ENCODE measurements at regions not wholly inside any gene's neighbourhood (a gene's known extent, or its start where the extent isn't known, plus 50 kb on each side); places are given as distances from the start of the nearest gene placed in this dataset.
"Not testable (repeated sequence)": the region's sequence is repeated elsewhere in the genome, so short reads cannot be mapped to it uniquely, and the experiment has no call there.

GRCh38 chr13:23963947-23964346 is 66.6 kb upstream of the C1QTNF9B start:
- DNase-seq (ENCODE audit: extremely low read depth, low read depth) = no peak
- no peak for TF ChIP-seq CTCF (IDR thresholded peaks at IDR 0.05; ENCODE audit: low read depth, low read length, missing control alignments)

GRCh38 chr13:23965346-23965745 is 68.0 kb upstream of the C1QTNF9B start:
- no peak overlapping the region for H3K4me3 ChIP-seq (replicated peaks; ENCODE audit: low read depth, low read length)
- no peak for TF ChIP-seq CTCF (IDR thresholded peaks at IDR 0.05; ENCODE audit: low read depth, low read length, missing control alignments)
- DNase-seq (ENCODE audit: extremely low read depth, low read depth) = no peak

More at GRCh38 chr13:23963947-23964346, 66.6 kb upstream of the C1QTNF9B start:
- H3K4me3 ChIP-seq (replicated peaks; ENCODE audit: low read depth, low read length) = no peak overlapping the region

GRCh38 chr13:23966221-23966690 is 69.0 kb upstream of the C1QTNF9B start:
- no peak overlapping the region for H3K4me3 ChIP-seq (replicated peaks; ENCODE audit: low read depth, low read length)
- no peak for DNase-seq (ENCODE audit: extremely low read depth, low read depth)
- no peak for TF ChIP-seq CTCF (IDR thresholded peaks at IDR 0.05; ENCODE audit: low read depth, low read length, missing control alignments)

- TF ChIP-seq CTCF (IDR thresholded peaks at IDR 0.05; ENCODE audit: low read depth, low read length, missing control alignments) = no peak
- H3K4me3 ChIP-seq (replicated peaks; ENCODE audit: low read depth, low read length) = no peak overlapping the region
Observed at GRCh38 chr13:23966691-23967615, 69.7 kb upstream of the C1QTNF9B start.

GRCh38 chr13:23967792-23968191 is 70.5 kb upstream of the C1QTNF9B start:
- DNase-seq (ENCODE audit: extremely low read depth, low read depth); H3K4me3 ChIP-seq (replicated peaks; ENCODE audit: low read depth, low read length): not testable (repeated sequence)

More at GRCh38 chr13:23966691-23967615, 69.7 kb upstream of the C1QTNF9B start:
- no peak for DNase-seq (ENCODE audit: extremely low read depth, low read depth)

- DNase-seq (ENCODE audit: extremely low read depth, low read depth) = no peak
- H3K4me3 ChIP-seq (replicated peaks; ENCODE audit: low read depth, low read length) = no peak overlapping the region
- TF ChIP-seq CTCF (IDR thresholded peaks at IDR 0.05; ENCODE audit: low read depth, low read length, missing control alignments) = no peak
Observed at GRCh38 chr13:23969647-23970046, 72.3 kb upstream of the C1QTNF9B start.

- TF ChIP-seq CTCF (IDR thresholded peaks at IDR 0.05; ENCODE audit: low read depth, low read length, missing control alignments) = no peak
- H3K4me3 ChIP-seq (replicated peaks; ENCODE audit: low read depth, low read length) = peak overlapping the region; percentile 55
- DNase-seq (ENCODE audit: extremely low read depth, low read depth) = no peak
Observed at GRCh38 chr13:23979361-23980159, 82.3 kb upstream of the C1QTNF9B start.

All from HFF-Myc (cell line).